ENCODE measurements at regions not wholly inside any gene's neighbourhood (a gene's known extent, or its start where the extent isn't known, plus 50 kb on each side); places are given as distances from the start of the nearest gene placed in this dataset.
"Not testable (repeated sequence)": the region's sequence is repeated elsewhere in the genome, so short reads cannot be mapped to it uniquely, and the experiment has no call there.

GRCh38 chr6:137656735-137657134 lies 162.5 kb upstream of the OLIG3 start:
- DNase-seq (ENCODE audit: low read depth): no peak

GRCh38 chr6:137657351-137657911 lies 163.2 kb upstream of the OLIG3 start:
- DNase-seq (ENCODE audit: low read depth): no peak

GRCh38 chr6:137658287-137658686 lies 164.1 kb upstream of the OLIG3 start:
- DNase-seq (ENCODE audit: low read depth): no peak

GRCh38 chr6:137659871-137660270 lies 165.7 kb upstream of the OLIG3 start:
- DNase-seq (ENCODE audit: low read depth): no peak

GRCh38 chr6:137660296-137660731 lies 166.1 kb upstream of the OLIG3 start:
- DNase-seq (ENCODE audit: low read depth): no peak

- DNase-seq (ENCODE audit: low read depth): no peak
Observed at GRCh38 chr6:137661601-137662000, 167.4 kb upstream of the OLIG3 start.

- DNase-seq (ENCODE audit: low read depth): no peak
Observed at GRCh38 chr6:137664183-137664582, 170.0 kb upstream of the OLIG3 start.

GRCh38 chr6:137665342-137665934 lies 171.2 kb upstream of the OLIG3 start:
- no peak for DNase-seq (ENCODE audit: low read depth)

- DNase-seq (ENCODE audit: low read depth): no peak
Observed at GRCh38 chr6:137666202-137666774, 172.1 kb upstream of the OLIG3 start.

GRCh38 chr6:137673603-137674002 lies 179.4 kb upstream of the OLIG3 start:
- DNase-seq (ENCODE audit: low read depth): no peak

- DNase-seq (ENCODE audit: low read depth): no peak
Observed at GRCh38 chr6:137676888-137677287, 182.7 kb upstream of the OLIG3 start.

- no peak for DNase-seq (ENCODE audit: low read depth)
Observed at GRCh38 chr6:137677709-137678108, 183.5 kb upstream of the OLIG3 start.

- no peak for DNase-seq (ENCODE audit: low read depth)
Observed at GRCh38 chr6:137678451-137678850, 184.3 kb upstream of the OLIG3 start.

- DNase-seq (ENCODE audit: low read depth): no peak
Observed at GRCh38 chr6:137680705-137681346, 186.2 kb upstream of the TNFAIP3 start.

GRCh38 chr6:137681445-137682009 lies 185.5 kb upstream of the TNFAIP3 start:
- DNase-seq (ENCODE audit: low read depth): no peak

GRCh38 chr6:137682658-137683057 lies 184.4 kb upstream of the TNFAIP3 start:
- DNase-seq (ENCODE audit: low read depth): not testable (repeated sequence)

GRCh38 chr6:137683916-137684315 lies 183.1 kb upstream of the TNFAIP3 start:
- DNase-seq (ENCODE audit: low read depth): no peak

GRCh38 chr6:137685798-137686375 lies 181.2 kb upstream of the TNFAIP3 start:
- DNase-seq (ENCODE audit: low read depth): no peak

GRCh38 chr6:137687818-137688217 lies 179.2 kb upstream of the TNFAIP3 start:
- no peak for DNase-seq (ENCODE audit: low read depth)

GRCh38 chr6:137688230-137688971 lies 178.7 kb upstream of the TNFAIP3 start:
- no peak for DNase-seq (ENCODE audit: low read depth)

- DNase-seq (ENCODE audit: low read depth): no peak
Observed at GRCh38 chr6:137689377-137689776, 177.7 kb upstream of the TNFAIP3 start.

- no peak for DNase-seq (ENCODE audit: low read depth)
Observed at GRCh38 chr6:137690034-137690433, 177.0 kb upstream of the TNFAIP3 start.

Data from stromal cell of bone marrow (primary cell).